SH-SY5Y (cell line): ENCODE measurements at regions not wholly inside any gene's neighbourhood (a gene's known extent, or its start where the extent isn't known, plus 50 kb on each side); places are given as distances from the start of the nearest gene placed in this dataset.

Experiments used
- GATA2 ChIP-seq: IDR thresholded peaks from 2 replicates; pipeline ENCODE4 v1.6.1; 2011; ENCODE audit warnings: mild to moderate bottlenecking, low read depth, low read length
- GATA3 ChIP-seq: IDR thresholded peaks from 2 replicates; pipeline ENCODE4 v1.6.1; 2011; ENCODE audit warnings: low read depth, mild to moderate bottlenecking, low read length, moderate library complexity

DNA sequence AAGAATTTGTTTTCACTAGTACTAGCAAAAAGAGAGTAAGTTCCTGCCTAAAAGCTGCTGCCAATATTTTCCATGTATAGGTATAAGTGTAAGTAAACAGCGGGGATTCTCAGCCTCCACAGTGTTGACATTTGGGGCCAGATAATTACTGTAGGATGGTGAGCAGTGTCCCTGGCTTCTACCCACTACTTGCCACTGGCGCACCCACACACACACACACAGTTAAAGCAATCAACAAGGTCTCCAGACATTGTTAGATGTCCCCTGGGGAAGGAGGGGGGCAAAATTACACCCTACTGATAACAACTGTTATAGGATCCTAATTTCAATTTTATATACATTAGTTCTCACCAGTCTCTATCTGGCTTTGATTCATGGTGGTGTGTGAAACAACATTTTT, 417.0 kb upstream of the PSMD7 start:
- TF ChIP-seq GATA2 (no peak), GATA3 (no peak)
